ENCODE measurements at regions not wholly inside any gene's neighbourhood (a gene's known extent, or its start where the extent isn't known, plus 50 kb on each side); places are given as distances from the start of the nearest gene placed in this dataset.

DNA sequence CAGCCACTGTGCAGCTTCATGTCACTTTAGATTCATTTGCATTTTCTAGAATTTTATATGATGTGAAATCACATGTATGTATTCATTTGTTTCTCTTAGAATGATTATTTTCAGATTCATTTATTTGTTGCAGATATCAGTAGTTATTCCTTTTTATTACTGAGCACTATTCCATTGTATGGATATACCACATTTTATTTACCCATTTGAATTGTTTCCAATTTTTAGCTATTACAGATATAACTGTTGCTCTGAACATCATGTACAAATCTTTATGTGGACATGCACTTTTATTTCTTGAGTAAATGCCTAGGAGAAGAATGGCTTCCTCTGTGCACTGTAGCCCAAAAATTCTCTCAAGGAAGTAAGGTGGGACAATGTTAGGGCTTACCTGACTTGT is 767.8 kb upstream of the FANCL start:
- Mint-ChIP-seq H3K9me3 (ENCODE audit: unreplicated experiment) (no peaks in the 10 kb centered on the region), H3K27me3 (ENCODE audit: unreplicated experiment) (no peaks in the 10 kb centered on the region), H3K4me3 (ENCODE audit: unreplicated experiment) (no peak overlapping the region), H3K4me1 (ENCODE audit: unreplicated experiment) (no peaks in the 10 kb centered on the region), H3K27ac (ENCODE audit: unreplicated experiment) (no peak overlapping the region), H3K36me3 (ENCODE audit: low read depth, unreplicated experiment) (no peaks in the 10 kb centered on the region)
- DNase-seq (ENCODE audit: low spot score), result no peak
- TF ChIP-seq, protein P1, sequence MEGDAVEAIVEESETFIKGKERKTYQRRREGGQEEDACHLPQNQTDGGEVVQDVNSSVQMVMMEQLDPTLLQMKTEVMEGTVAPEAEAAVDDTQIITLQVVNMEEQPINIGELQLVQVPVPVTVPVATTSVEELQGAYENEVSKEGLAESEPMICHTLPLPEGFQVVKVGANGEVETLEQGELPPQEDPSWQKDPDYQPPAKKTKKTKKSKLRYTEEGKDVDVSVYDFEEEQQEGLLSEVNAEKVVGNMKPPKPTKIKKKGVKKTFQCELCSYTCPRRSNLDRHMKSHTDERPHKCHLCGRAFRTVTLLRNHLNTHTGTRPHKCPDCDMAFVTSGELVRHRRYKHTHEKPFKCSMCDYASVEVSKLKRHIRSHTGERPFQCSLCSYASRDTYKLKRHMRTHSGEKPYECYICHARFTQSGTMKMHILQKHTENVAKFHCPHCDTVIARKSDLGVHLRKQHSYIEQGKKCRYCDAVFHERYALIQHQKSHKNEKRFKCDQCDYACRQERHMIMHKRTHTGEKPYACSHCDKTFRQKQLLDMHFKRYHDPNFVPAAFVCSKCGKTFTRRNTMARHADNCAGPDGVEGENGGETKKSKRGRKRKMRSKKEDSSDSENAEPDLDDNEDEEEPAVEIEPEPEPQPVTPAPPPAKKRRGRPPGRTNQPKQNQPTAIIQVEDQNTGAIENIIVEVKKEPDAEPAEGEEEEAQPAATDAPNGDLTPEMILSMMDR (IDR thresholded peaks at IDR 0.05; ENCODE audit: unreplicated experiment), result no peak

DNA sequence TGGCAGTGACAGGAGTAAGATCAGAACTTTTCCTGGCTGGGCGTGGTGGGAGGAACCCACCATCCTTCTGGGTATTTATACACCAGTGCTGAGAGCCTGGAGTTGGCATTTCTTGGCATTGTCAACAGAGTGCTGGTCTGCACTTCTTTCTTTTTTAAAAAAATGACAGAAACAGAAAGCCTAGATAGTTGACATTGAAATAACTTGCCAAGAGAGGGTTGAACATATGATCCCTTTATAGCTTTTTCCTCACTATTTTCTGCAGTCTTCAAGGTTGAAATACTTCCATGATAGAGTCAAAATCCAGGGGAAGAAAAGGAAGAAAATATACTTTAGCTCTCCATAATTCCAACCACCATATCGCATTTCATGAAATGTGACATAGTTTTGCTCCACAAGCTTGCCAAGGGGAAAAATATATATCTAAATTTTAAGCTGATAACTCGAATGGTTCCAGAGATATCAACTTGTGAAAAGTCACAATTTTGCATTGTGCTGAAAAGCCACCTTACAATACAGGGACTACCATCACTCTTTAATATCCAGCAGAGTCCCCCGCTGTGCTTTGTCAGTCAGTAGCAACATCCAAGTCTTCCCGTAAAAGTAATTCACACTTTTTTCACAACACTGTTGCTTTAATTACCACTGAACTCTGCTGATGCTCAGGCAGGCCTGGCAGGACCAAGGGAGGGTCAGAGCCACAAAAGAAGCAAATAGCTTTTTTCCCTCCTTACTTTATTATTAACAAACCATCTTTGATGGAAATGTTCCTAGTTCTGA is 764.9 kb upstream of the FANCL start:
- Mint-ChIP-seq H3K4me1 (ENCODE audit: unreplicated experiment) (no peaks in the 10 kb centered on the region), H3K27ac (ENCODE audit: unreplicated experiment) (no peak overlapping the region), H3K9me3 (ENCODE audit: unreplicated experiment) (no peaks in the 10 kb centered on the region), H3K4me3 (ENCODE audit: unreplicated experiment) (no peak overlapping the region), H3K27me3 (ENCODE audit: unreplicated experiment) (no peaks in the 10 kb centered on the region), H3K36me3 (ENCODE audit: low read depth, unreplicated experiment) (no peaks in the 10 kb centered on the region)
- TF ChIP-seq, protein P1 (IDR thresholded peaks at IDR 0.05; ENCODE audit: unreplicated experiment), result no peak
- DNase-seq (ENCODE audit: low spot score), result no peak

DNA sequence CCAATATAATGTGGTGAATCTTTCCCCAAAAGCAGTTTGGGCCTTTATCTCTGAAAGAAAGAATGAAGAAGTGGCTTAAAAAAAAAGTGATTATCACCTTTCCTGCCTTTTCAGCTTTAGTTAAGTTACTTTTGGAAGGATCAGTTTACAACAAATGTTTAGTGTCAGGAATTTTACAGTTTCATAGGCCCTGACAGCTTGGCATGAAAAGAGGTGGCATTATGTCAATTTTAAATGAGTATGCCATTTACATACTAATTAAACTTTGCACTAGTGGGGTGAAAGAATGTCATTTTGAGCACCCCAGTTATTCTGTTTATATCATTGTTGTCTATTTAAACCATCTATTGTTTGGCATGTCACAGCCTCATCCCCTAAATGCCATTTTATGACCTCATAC is 763.5 kb upstream of the FANCL start:
- no peaks in the 10 kb centered on the region for H3K9me3 Mint-ChIP-seq (ENCODE audit: unreplicated experiment)
- peaks cover 6% of the 10 kb centered on the region for H3K4me1 Mint-ChIP-seq (ENCODE audit: unreplicated experiment)
- no peak overlapping the region for H3K4me3 Mint-ChIP-seq (ENCODE audit: unreplicated experiment)
- no peak overlapping the region for H3K27ac Mint-ChIP-seq (ENCODE audit: unreplicated experiment)
- DNase-seq (ENCODE audit: low spot score), result no peak
- TF ChIP-seq, protein P1 (IDR thresholded peaks at IDR 0.05; ENCODE audit: unreplicated experiment), result no peak
- no peaks in the 10 kb centered on the region for H3K27me3 Mint-ChIP-seq (ENCODE audit: unreplicated experiment)
- H3K36me3 Mint-ChIP-seq (ENCODE audit: low read depth, unreplicated experiment), result no peaks in the 10 kb centered on the region

DNA sequence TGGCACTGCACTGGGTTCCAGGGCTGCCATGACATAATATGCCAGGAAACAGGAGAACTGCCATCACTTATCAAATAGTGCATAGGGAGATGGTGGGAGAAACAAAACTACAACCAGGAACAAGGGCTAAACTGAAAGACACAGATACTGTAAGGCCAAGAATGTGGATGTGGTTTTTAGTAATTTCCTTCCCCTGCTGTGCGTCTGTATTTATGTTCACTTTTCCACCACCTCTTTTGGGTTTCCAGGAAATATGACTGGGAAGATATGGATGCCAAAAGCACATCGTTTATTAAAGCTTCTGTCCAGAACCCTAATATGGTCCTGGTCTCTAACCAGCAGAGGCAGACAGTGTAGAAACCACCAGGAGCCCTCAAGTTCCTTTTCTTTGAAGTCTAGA is 759.7 kb upstream of the FANCL start:
- Mint-ChIP-seq H3K4me3 (ENCODE audit: unreplicated experiment) (no peak overlapping the region), H3K9me3 (ENCODE audit: unreplicated experiment) (no peaks in the 10 kb centered on the region), H3K4me1 (ENCODE audit: unreplicated experiment) (peaks cover 6% of the 10 kb centered on the region), H3K27ac (ENCODE audit: unreplicated experiment) (peak overlapping the region; percentile 53), H3K36me3 (ENCODE audit: low read depth, unreplicated experiment) (no peaks in the 10 kb centered on the region), H3K27me3 (ENCODE audit: unreplicated experiment) (no peaks in the 10 kb centered on the region)
- no peak for DNase-seq (ENCODE audit: low spot score)
- TF ChIP-seq, protein P1 (IDR thresholded peaks at IDR 0.05; ENCODE audit: unreplicated experiment), result no peak

DNA sequence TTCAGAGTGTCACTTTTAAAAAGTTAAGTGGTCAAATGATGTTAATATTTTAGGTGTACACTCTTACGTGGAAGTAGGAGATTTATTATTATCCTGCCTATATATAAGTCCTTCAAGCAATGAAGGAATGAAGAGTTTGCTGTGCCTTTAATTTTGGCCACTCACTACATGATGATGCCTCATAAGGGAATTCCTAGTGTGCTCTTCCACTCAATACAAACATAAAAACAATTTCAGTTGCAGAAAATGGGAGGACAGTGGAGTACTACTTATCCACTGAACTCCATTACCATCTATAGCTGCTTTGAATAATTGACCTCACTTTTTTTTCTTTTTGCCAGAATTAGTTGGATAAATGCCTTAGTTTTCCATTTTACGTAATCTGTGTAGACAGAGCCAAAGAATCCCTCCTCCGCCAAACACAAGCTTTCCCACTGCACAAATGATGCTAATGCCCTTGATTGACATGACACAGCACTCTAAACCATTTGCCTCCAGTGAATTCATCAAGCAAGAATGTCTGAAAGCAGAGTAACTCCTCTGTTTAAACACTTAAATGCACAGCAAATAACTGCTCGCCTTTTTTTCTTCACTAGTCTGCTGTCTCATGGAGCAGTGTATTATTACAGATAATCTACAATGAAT is 751.1 kb upstream of the FANCL start:
- DNase-seq (ENCODE audit: low spot score), result no peak
- H3K36me3 Mint-ChIP-seq (ENCODE audit: low read depth, unreplicated experiment), result no peaks in the 10 kb centered on the region
- TF ChIP-seq, protein P1 (IDR thresholded peaks at IDR 0.05; ENCODE audit: unreplicated experiment), result no peak
- H3K9me3 Mint-ChIP-seq (ENCODE audit: unreplicated experiment), result no peaks in the 10 kb centered on the region
- no peak overlapping the region for H3K4me3 Mint-ChIP-seq (ENCODE audit: unreplicated experiment)
- H3K27ac Mint-ChIP-seq (ENCODE audit: unreplicated experiment), result no peak overlapping the region
- no peaks in the 10 kb centered on the region for H3K27me3 Mint-ChIP-seq (ENCODE audit: unreplicated experiment)
- H3K4me1 Mint-ChIP-seq (ENCODE audit: unreplicated experiment), result no peaks in the 10 kb centered on the region
